ENCODE measurements at regions not wholly inside any gene's neighbourhood (a gene's known extent, or its start where the extent isn't known, plus 50 kb on each side); places are given as distances from the start of the nearest gene placed in this dataset.

GRCh38 chr2:138898855-138899254 lies 118.7 kb upstream of the NXPH2 start:
- intact Hi-C loops (cut with DNase I): no loop called here
- no peak for DNase-seq (ENCODE audit: extremely low spot score in 2 of 2)
- H3K27me3 ChIP-seq: no peaks in the 10 kb centered on the region

GRCh38 chr2:138897274-138897673 lies 117.1 kb upstream of the NXPH2 start:
- no peak for DNase-seq (ENCODE audit: extremely low spot score in 2 of 2)
- intact Hi-C loops (cut with DNase I): no loop called here

More at GRCh38 chr2:138898855-138899254, 118.7 kb upstream of the NXPH2 start:
- TF ChIP-seq CTCF (IDR thresholded peaks at IDR 0.05) (no peak), POLR2AphosphoS5 (IDR thresholded peaks at IDR 0.05; ENCODE audit: insufficient read depth in 1 of 2, low read depth in 1 of 2) (no peak), POLR2A (IDR thresholded peaks at IDR 0.05) (no peak)
- Histone ChIP-seq H3K4me3 (no peak overlapping the region), H3K36me3 (no peaks in the 10 kb centered on the region), H3K27ac (no peak overlapping the region), H3K9me3 (no peaks in the 10 kb centered on the region), H3K4me1 (no peaks in the 10 kb centered on the region)

GRCh38 chr2:138893746-138894145 lies 113.6 kb upstream of the NXPH2 start:
- TF ChIP-seq CTCF (IDR thresholded peaks at IDR 0.05) (no peak), POLR2AphosphoS5 (IDR thresholded peaks at IDR 0.05; ENCODE audit: insufficient read depth in 1 of 2, low read depth in 1 of 2) (no peak), POLR2A (IDR thresholded peaks at IDR 0.05) (no peak)
- Histone ChIP-seq H3K4me3 (no peak overlapping the region), H3K36me3 (no peaks in the 10 kb centered on the region), H3K27ac (no peak overlapping the region), H3K27me3 (no peaks in the 10 kb centered on the region), H3K4me1 (no peaks in the 10 kb centered on the region), H3K9me3 (no peaks in the 10 kb centered on the region)
- no peak for DNase-seq (ENCODE audit: extremely low spot score in 2 of 2)
- intact Hi-C loops (cut with DNase I): no loop called here

More at GRCh38 chr2:138897274-138897673, 117.1 kb upstream of the NXPH2 start:
- Histone ChIP-seq H3K4me3 (no peak overlapping the region), H3K36me3 (no peaks in the 10 kb centered on the region), H3K27ac (no peak overlapping the region), H3K27me3 (no peaks in the 10 kb centered on the region), H3K4me1 (no peaks in the 10 kb centered on the region), H3K9me3 (no peaks in the 10 kb centered on the region)
- TF ChIP-seq CTCF (IDR thresholded peaks at IDR 0.05): no peak
- TF ChIP-seq POLR2A (IDR thresholded peaks at IDR 0.05): no peak

- no peak overlapping the region for H3K4me3 ChIP-seq
- H3K27me3 ChIP-seq: no peaks in the 10 kb centered on the region
- H3K36me3 ChIP-seq: no peaks in the 10 kb centered on the region
- intact Hi-C loops (cut with DNase I): no loop called here
- no peak for DNase-seq (ENCODE audit: extremely low spot score in 2 of 2)
- H3K27ac ChIP-seq: no peak overlapping the region
- H3K4me1 ChIP-seq: no peaks in the 10 kb centered on the region
- no peaks in the 10 kb centered on the region for H3K9me3 ChIP-seq
- TF ChIP-seq POLR2A (IDR thresholded peaks at IDR 0.05) (no peak), POLR2AphosphoS5 (IDR thresholded peaks at IDR 0.05; ENCODE audit: insufficient read depth in 1 of 2, low read depth in 1 of 2) (no peak), CTCF (IDR thresholded peaks at IDR 0.05) (no peak)
Observed at GRCh38 chr2:138881126-138881525, 100.9 kb upstream of the NXPH2 start.

GRCh38 chr2:138879931-138880330 lies 99.7 kb upstream of the NXPH2 start:
- Histone ChIP-seq H3K4me1 (no peaks in the 10 kb centered on the region), H3K27ac (no peak overlapping the region), H3K4me3 (no peak overlapping the region), H3K9me3 (no peaks in the 10 kb centered on the region), H3K27me3 (no peaks in the 10 kb centered on the region), H3K36me3 (no peaks in the 10 kb centered on the region)
- TF ChIP-seq POLR2A (IDR thresholded peaks at IDR 0.05) (no peak), CTCF (IDR thresholded peaks at IDR 0.05) (no peak), POLR2AphosphoS5 (IDR thresholded peaks at IDR 0.05; ENCODE audit: insufficient read depth in 1 of 2, low read depth in 1 of 2) (no peak)
- no peak for DNase-seq (ENCODE audit: extremely low spot score in 2 of 2)
- intact Hi-C loops (cut with DNase I): no loop called here

All from vagina (tissue), 2 donors.